IMR-90 (cell line): ENCODE measurements at regions not wholly inside any gene's neighbourhood (a gene's known extent, or its start where the extent isn't known, plus 50 kb on each side); places are given as distances from the start of the nearest gene placed in this dataset.

Experiments
- CHD1 ChIP-seq: IDR thresholded peaks from 2 replicates; pipeline ENCODE4 v1.6.1; 2012; ENCODE audit warnings: low read depth, low read length, improper control_type of control experiment
- CTCF ChIP-seq: conservative IDR thresholded peaks from 2 replicates; pipeline ENCODE4 v1.5.1; 2012; ENCODE audit warnings: mild to moderate bottlenecking, low read depth, low read length, improper control_type of control experiment
- FOS ChIP-seq: fragments of 150-350 bp; IDR thresholded peaks from 2 replicates; pipeline ENCODE4 v1.6.1; 2016; ENCODE audit warnings: low read depth, low read length
- POLR2A ChIP-seq: IDR thresholded peaks from 2 replicates; pipeline ENCODE4 v1.6.1; 2012; ENCODE audit warnings: mild to moderate bottlenecking, low read depth, low read length

DNA sequence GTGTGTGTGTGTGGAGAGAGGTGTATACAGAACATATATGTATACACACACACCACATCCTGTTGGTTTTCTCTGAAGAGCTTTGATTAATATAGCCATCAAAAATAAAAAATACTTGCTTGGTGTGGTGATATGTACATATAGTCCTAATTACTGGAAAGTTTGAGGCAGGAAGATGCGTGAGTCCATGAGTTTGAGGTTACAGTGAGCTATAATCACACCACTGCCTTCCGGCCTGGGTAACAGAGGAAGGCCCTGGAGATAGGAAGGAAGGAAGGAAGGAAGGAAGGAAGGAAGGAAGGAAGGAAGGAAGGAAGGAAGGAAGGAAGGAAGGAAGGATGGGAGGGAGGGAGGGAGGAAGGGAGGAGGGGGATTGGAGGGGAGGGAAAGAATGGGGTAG is 360.4 kb upstream of the CPEB2 start:
- TF ChIP-seq CTCF (no peak), FOS (no peak), POLR2A (no peak), CHD1 (no peak)
